CD4-positive, CD25-positive, alpha-beta regulatory T cell (primary cell): ENCODE measurements at regions not wholly inside any gene's neighbourhood (a gene's known extent, or its start where the extent isn't known, plus 50 kb on each side); places are given as distances from the start of the nearest gene placed in this dataset.

Experiments used
- ATAC-seq, 2 donors: fragments of 150-1000 bp; cut with Tn5 transposase; one replicate each; pipeline ENCODE4 v1.10.0; 2021; ENCODE audit warnings: low read depth in 2 of 2, moderate number of reproducible peaks in 2 of 2, moderate library complexity in 1 of 2
- DNase-seq, 3 donors: peaks; one replicate each; pipeline versions ENCODE4 v3.0.0 to v3.0.0-alpha.2; 2012 to 2022; ENCODE audit warnings: mixed read lengths in 1 of 3
- H3K27ac ChIP-seq: one replicate; pipeline ENCODE4 v1.7.0; 2013; ENCODE audit warnings: mild to moderate bottlenecking, low read length; ENCODE audit not compliant: insufficient read depth, poor library complexity, severe bottlenecking
- H3K27me3 ChIP-seq: one replicate; pipeline ENCODE4 v1.7.0; 2013; ENCODE audit warnings: low read length; ENCODE audit not compliant: control insufficient read depth, insufficient read depth
- H3K36me3 ChIP-seq: one replicate; pipeline ENCODE4 v1.7.0; 2013; ENCODE audit warnings: mild to moderate bottlenecking, low read length, moderate library complexity; ENCODE audit not compliant: control insufficient read depth, insufficient read depth
- H3K4me1 ChIP-seq: 2 replicates; pipeline ENCODE4 v1.7.0; 2013; ENCODE audit warnings: mild to moderate bottlenecking, low read length; ENCODE audit not compliant: insufficient read depth, control insufficient read depth, poor library complexity, severe bottlenecking
- H3K4me3 ChIP-seq: one replicate; pipeline ENCODE4 v1.7.0; 2013; ENCODE audit warnings: low read depth, mild to moderate bottlenecking, low read length, moderate library complexity
- H3K9me3 ChIP-seq, 2 experiments: 1 replicate in 1 of 2; 2 replicates in 1 of 2; pipeline ENCODE4 v1.7.0; 2013; ENCODE audit warnings: low read length in 2 of 2, mild to moderate bottlenecking in 1 of 2, moderate library complexity in 1 of 2; ENCODE audit not compliant: control insufficient read depth in 2 of 2
- H3K27ac Mint-ChIP-seq, 3 donors: one replicate each; pipeline ENCODE4 v1.8.0; 2020 to 2022; ENCODE audit warnings: mild to moderate bottlenecking in 3 of 3, mixed read lengths in 3 of 3, moderate library complexity in 2 of 3
- H3K27me3 Mint-ChIP-seq: one replicate; pipeline ENCODE4 v1.8.0; 2022; ENCODE audit warnings: mild to moderate bottlenecking, mixed read lengths
- H3K36me3 Mint-ChIP-seq: one replicate; pipeline ENCODE4 v1.8.0; 2020; ENCODE audit warnings: mixed read lengths
- H3K4me1 Mint-ChIP-seq, 4 donors: one replicate each; pipeline ENCODE4 v1.8.0; 2020 to 2022; ENCODE audit warnings: mixed read lengths in 4 of 4, mild to moderate bottlenecking in 1 of 4
- H3K4me3 Mint-ChIP-seq, 4 donors: one replicate each; pipeline ENCODE4 v1.8.0; 2020 to 2022; ENCODE audit warnings: mild to moderate bottlenecking in 4 of 4, mixed read lengths in 4 of 4, moderate library complexity in 3 of 4
- H3K9me3 Mint-ChIP-seq, 7 donors: one replicate each; pipeline ENCODE4 v1.8.0; 2020 to 2022; ENCODE audit warnings: mixed read lengths in 7 of 7, mild to moderate bottlenecking in 3 of 7, moderate library complexity in 2 of 7

GRCh38 chr17:69773081-69773480 lies 301.9 kb upstream of the KCNJ16 start:
- Histone ChIP-seq H3K4me1 (no peaks in the 10 kb centered on the region), H3K36me3 (no peaks in the 10 kb centered on the region), H3K27ac (no peak overlapping the region), H3K27me3 (no peaks in the 10 kb centered on the region), H3K4me3 (no peak overlapping the region), H3K9me3 (no peaks in the 10 kb centered on the region)
- Mint-ChIP-seq H3K4me3 (no peak overlapping the region), H3K27me3 (no peaks in the 10 kb centered on the region), H3K27ac (no peak overlapping the region), H3K36me3 (no peaks in the 10 kb centered on the region), H3K4me1 (no peaks in the 10 kb centered on the region), H3K9me3 (peaks cover 0 to 8% (median 3%) of the 10 kb centered on the region in 7 donors)
- ATAC-seq (no peak), DNase-seq (no peak)

DNA sequence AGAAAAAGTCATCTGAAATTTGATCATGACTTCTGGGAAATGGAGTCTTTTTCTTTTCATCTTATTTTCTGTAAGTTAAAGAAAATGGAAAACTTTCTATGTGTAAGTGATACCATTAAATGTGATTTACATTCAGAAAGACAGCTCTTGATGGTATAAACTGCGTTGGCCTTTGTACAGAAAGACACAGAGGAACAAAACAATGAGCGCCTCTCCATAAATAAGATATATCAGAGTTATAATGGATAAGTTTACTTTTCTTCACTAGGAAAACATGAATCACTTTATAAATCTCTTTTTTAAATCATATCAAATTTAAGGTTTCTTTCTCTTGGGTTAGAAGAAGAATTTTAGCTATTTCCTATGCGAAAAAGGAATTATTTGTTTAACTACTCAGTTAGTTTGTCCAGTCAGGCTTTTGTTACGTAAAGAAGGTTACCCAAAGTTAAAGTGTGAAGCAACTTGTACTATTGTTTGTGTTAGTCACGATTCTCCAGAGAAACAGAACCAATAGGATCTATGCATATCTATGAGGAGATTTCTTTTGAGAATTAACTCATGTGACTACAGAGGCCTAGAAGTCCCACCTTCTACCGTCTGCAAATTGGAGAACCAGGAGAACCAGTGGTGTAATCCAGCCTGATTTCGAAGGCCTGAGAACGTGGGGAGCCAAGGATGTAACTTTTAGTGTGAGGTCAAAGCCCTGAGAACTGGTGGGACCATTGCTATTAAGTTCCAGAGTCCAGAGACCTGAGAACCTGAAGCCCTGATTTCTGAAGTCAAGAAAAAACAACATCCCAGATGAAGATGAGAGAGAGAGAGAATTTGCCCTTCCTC lies 295.4 kb upstream of the KCNJ16 start:
- no peaks in the 10 kb centered on the region for H3K27me3 Mint-ChIP-seq
- no peak overlapping the region for H3K27ac Mint-ChIP-seq
- Histone ChIP-seq H3K27me3 (no peaks in the 10 kb centered on the region), H3K9me3 (no peaks in the 10 kb centered on the region), H3K4me1 (no peaks in the 10 kb centered on the region), H3K27ac (no peak overlapping the region), H3K36me3 (no peaks in the 10 kb centered on the region), H3K4me3 (no peak overlapping the region)
- no peak overlapping the region for H3K4me3 Mint-ChIP-seq
- ATAC-seq (no peak), DNase-seq (no peak)
- H3K9me3 Mint-ChIP-seq, result peaks cover 0 to 16% (median 3%) of the 10 kb centered on the region in 7 donors
- H3K4me1 Mint-ChIP-seq, result no peaks in the 10 kb centered on the region
- H3K36me3 Mint-ChIP-seq, result no peaks in the 10 kb centered on the region

- H3K9me3 Mint-ChIP-seq, result peaks cover 0 to 26% (median 2%) of the 10 kb centered on the region in 7 donors
- H3K4me1 Mint-ChIP-seq, result no peaks in the 10 kb centered on the region
- Histone ChIP-seq H3K9me3 (no peaks in the 10 kb centered on the region), H3K27me3 (no peaks in the 10 kb centered on the region), H3K27ac (no peak overlapping the region), H3K36me3 (no peaks in the 10 kb centered on the region), H3K4me3 (no peak overlapping the region), H3K4me1 (no peaks in the 10 kb centered on the region)
- DNase-seq, result no peak
- H3K27me3 Mint-ChIP-seq, result no peaks in the 10 kb centered on the region
- no peak overlapping the region for H3K27ac Mint-ChIP-seq
- no peaks in the 10 kb centered on the region for H3K36me3 Mint-ChIP-seq
- no peak overlapping the region for H3K4me3 Mint-ChIP-seq
- ATAC-seq, result no peak
These were observed 291.2 kb upstream of the KCNJ16 start for GRCh38 chr17:69783865-69784264.

DNA sequence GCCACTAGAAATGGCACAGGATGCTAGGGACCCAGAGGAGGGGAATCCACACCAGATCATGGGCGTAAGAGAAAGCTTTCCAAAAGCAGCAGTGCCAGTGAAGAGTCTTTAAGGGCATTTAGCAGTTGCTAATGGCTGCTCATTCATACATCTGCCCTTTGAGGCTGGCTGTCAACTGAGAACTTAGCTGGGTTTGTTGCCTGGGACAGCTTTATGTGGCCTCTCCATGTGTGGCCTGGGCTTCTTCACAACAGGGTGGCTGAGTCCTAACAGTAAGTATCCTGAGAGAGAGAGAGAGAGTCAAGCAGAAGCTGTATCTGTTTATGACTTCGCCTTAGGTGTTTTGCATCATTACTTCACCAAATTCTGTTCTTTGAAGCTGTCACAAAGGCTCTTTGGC lies 286.1 kb upstream of the KCNJ16 start:
- Histone ChIP-seq H3K27ac (no peak overlapping the region), H3K4me3 (no peak overlapping the region), H3K27me3 (no peaks in the 10 kb centered on the region), H3K9me3 (no peaks in the 10 kb centered on the region), H3K36me3 (no peaks in the 10 kb centered on the region), H3K4me1 (no peaks in the 10 kb centered on the region)
- DNase-seq, result no peak
- Mint-ChIP-seq H3K27ac (no peak overlapping the region), H3K36me3 (no peaks in the 10 kb centered on the region), H3K27me3 (no peaks in the 10 kb centered on the region), H3K4me1 (no peaks in the 10 kb centered on the region), H3K4me3 (no peak overlapping the region), H3K9me3 (peaks cover 0 to 25% (median 4%) of the 10 kb centered on the region in 7 donors)
- ATAC-seq, result no peak

- no peak overlapping the region for H3K27ac Mint-ChIP-seq
- Histone ChIP-seq H3K9me3 (peaks cover 0 to 5% of the 10 kb centered on the region in 2 experiments), H3K27me3 (no peaks in the 10 kb centered on the region), H3K4me1 (no peaks in the 10 kb centered on the region), H3K36me3 (no peaks in the 10 kb centered on the region), H3K27ac (no peak overlapping the region), H3K4me3 (no peak overlapping the region)
- ATAC-seq, result no peak
- no peaks in the 10 kb centered on the region for H3K4me1 Mint-ChIP-seq
- no peaks in the 10 kb centered on the region for H3K36me3 Mint-ChIP-seq
- H3K9me3 Mint-ChIP-seq, result peaks cover 2 to 27% (median 15%) of the 10 kb centered on the region in 7 donors
- no peak overlapping the region for H3K4me3 Mint-ChIP-seq
- no peaks in the 10 kb centered on the region for H3K27me3 Mint-ChIP-seq
- DNase-seq, result no peak
These were observed 278.9 kb upstream of the KCNJ16 start for GRCh38 chr17:69796078-69796477.

DNA sequence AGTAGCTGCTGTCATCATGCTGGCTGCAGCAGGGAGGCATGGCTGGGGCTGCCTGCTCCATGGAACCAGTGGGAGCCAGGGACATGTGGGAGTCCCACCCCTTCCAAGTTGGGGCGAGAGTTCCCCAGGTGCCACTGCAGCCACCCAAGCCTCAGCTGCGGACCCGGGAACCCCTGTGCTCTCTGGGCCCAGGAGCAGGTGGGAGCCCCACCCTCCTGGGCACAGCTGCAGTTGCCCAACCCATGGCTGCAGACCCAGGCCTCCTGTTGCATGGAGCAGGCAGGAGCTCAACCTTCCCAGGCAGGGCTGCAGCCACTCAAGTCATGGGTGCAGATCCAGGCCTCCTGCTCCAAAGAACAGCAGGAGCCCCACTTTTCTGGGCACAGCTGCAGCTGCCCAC lies 274.2 kb upstream of the KCNJ16 start:
- no peak overlapping the region for H3K27ac ChIP-seq
- no peaks in the 10 kb centered on the region for H3K27me3 Mint-ChIP-seq
- H3K9me3 Mint-ChIP-seq, result peaks cover 2 to 18% (median 12%) of the 10 kb centered on the region in 7 donors
- H3K4me3 Mint-ChIP-seq, result no peak overlapping the region
- no peaks in the 10 kb centered on the region for H3K4me1 ChIP-seq
- no peaks in the 10 kb centered on the region for H3K36me3 ChIP-seq
- H3K27ac Mint-ChIP-seq, result no peak overlapping the region
- peaks cover 0 to 5% of the 10 kb centered on the region in 2 experiments for H3K9me3 ChIP-seq
- no peaks in the 10 kb centered on the region for H3K36me3 Mint-ChIP-seq
- ATAC-seq, result no peak
- H3K4me3 ChIP-seq, result no peak overlapping the region
- no peaks in the 10 kb centered on the region for H3K27me3 ChIP-seq
- H3K4me1 Mint-ChIP-seq, result no peaks in the 10 kb centered on the region
- no peak for DNase-seq

DNA sequence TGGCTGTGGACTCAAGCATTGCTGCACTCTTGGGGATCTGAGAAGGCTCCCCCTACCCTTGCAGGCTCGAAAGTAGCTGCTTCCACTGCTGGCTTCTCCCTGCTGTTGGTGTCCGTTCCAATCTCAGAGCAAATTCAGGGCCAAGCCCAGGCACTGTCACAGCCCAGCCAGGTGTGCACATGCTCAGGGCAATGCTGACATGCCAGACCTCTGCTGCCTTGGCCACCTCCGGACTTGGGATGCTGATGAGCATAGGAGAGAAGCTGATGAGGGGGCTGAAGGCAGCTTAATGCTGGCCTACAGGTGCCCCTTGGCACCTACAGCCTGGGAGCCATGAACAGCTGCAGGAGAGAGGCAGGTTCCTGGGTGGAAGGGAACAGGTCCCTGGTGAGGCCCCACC lies 273.7 kb upstream of the KCNJ16 start:
- no peaks in the 10 kb centered on the region for H3K4me1 Mint-ChIP-seq
- H3K4me3 Mint-ChIP-seq, result no peak overlapping the region
- no peaks in the 10 kb centered on the region for H3K36me3 ChIP-seq
- no peak overlapping the region for H3K27ac Mint-ChIP-seq
- H3K9me3 Mint-ChIP-seq, result peaks cover 2 to 18% (median 12%) of the 10 kb centered on the region in 7 donors
- H3K4me3 ChIP-seq, result no peak overlapping the region
- H3K27me3 ChIP-seq, result no peaks in the 10 kb centered on the region
- H3K27me3 Mint-ChIP-seq, result no peaks in the 10 kb centered on the region
- no peak for ATAC-seq
- H3K36me3 Mint-ChIP-seq, result no peaks in the 10 kb centered on the region
- DNase-seq, result no peak
- no peaks in the 10 kb centered on the region for H3K4me1 ChIP-seq
- no peak overlapping the region for H3K27ac ChIP-seq
- peaks cover 0 to 3% of the 10 kb centered on the region in 2 experiments for H3K9me3 ChIP-seq
